ENCODE measurements at regions not wholly inside any gene's neighbourhood (a gene's known extent, or its start where the extent isn't known, plus 50 kb on each side); places are given as distances from the start of the nearest gene placed in this dataset.

GRCh38 chr2:83364264-83364663, 1094.8 kb downstream of the SUCLG1 start:
- TF ChIP-seq, protein P1, sequence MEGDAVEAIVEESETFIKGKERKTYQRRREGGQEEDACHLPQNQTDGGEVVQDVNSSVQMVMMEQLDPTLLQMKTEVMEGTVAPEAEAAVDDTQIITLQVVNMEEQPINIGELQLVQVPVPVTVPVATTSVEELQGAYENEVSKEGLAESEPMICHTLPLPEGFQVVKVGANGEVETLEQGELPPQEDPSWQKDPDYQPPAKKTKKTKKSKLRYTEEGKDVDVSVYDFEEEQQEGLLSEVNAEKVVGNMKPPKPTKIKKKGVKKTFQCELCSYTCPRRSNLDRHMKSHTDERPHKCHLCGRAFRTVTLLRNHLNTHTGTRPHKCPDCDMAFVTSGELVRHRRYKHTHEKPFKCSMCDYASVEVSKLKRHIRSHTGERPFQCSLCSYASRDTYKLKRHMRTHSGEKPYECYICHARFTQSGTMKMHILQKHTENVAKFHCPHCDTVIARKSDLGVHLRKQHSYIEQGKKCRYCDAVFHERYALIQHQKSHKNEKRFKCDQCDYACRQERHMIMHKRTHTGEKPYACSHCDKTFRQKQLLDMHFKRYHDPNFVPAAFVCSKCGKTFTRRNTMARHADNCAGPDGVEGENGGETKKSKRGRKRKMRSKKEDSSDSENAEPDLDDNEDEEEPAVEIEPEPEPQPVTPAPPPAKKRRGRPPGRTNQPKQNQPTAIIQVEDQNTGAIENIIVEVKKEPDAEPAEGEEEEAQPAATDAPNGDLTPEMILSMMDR (IDR thresholded peaks at IDR 0.05), result no peak
- no peak for TF ChIP-seq POLR2A (IDR thresholded peaks at IDR 0.05)

Measured in testis (tissue), 2 donors.